Spleen (tissue), 11 donors: ENCODE measurements at regions not wholly inside any gene's neighbourhood (a gene's known extent, or its start where the extent isn't known, plus 50 kb on each side); places are given as distances from the start of the nearest gene placed in this dataset.
"Not testable (repeated sequence)": the region's sequence is repeated elsewhere in the genome, so short reads cannot be mapped to it uniquely, and the experiment has no call there.

Source experiments
- DNase-seq: peaks from one replicate; pipeline ENCODE4 v3.0.0-alpha.2; 2020
- H3K27ac ChIP-seq, 8 donors: fragments of 200-600 bp; sonication (generic) in 7 of 8; 1 replicate in 4 of 8; 2 replicates in 4 of 8; pipeline versions ENCODE4 v1.5.0 to v1.8.0; 2016 to 2021; ENCODE audit warnings: inconsistent platforms in 4 of 8, mild to moderate bottlenecking in 4 of 8, moderate library complexity in 1 of 8
- H3K27me3 ChIP-seq, 7 donors: fragments of 200-600 bp; sonication (generic) in 6 of 7; replicated peaks in 1 of 7; 1 replicate in 4 of 7; 2 replicates in 3 of 7; pipeline versions ENCODE4 v1.5.0 to v1.8.0; 2016 to 2021; ENCODE audit warnings: inconsistent platforms in 3 of 7, mild to moderate bottlenecking in 1 of 7
- H3K36me3 ChIP-seq, 6 donors: fragments of 200-600 bp; sonication (generic) in 5 of 6; 1 replicate in 4 of 6; 2 replicates in 2 of 6; pipeline versions ENCODE4 v1.5.0 to v1.8.0; 2016 to 2021; ENCODE audit warnings: inconsistent platforms in 2 of 6
- H3K4me1 ChIP-seq, 6 donors: fragments of 200-600 bp; sonication (generic) in 5 of 6; 1 replicate in 3 of 6; 2 replicates in 3 of 6; pipeline versions ENCODE4 v1.5.0 to v1.8.0; 2016 to 2021; ENCODE audit warnings: inconsistent platforms in 3 of 6
- H3K4me3 ChIP-seq, 8 donors: fragments of 200-600 bp; sonication (generic) in 7 of 8; 1 replicate in 4 of 8; 2 replicates in 4 of 8; pipeline versions ENCODE4 v1.5.0 to v1.8.0; 2016 to 2021; ENCODE audit warnings: inconsistent platforms in 4 of 8, mild to moderate bottlenecking in 4 of 8, moderate library complexity in 2 of 8
- H3K9me3 ChIP-seq, 8 donors: fragments of 200-600 bp; sonication (generic) in 7 of 8; 1 replicate in 4 of 8; 2 replicates in 4 of 8; pipeline versions ENCODE4 v1.5.0 to v1.8.0; 2016 to 2021; ENCODE audit warnings: inconsistent platforms in 4 of 8
- CTCF ChIP-seq, 11 experiments: fragments of 200-600 bp in 7 of 11; fragments of 450-650 bp in 4 of 11; sonication (generic) in 4 of 11; IDR thresholded peaks in 8 of 11; conservative IDR thresholded peaks in 3 of 11; 1 replicate in 7 of 11; 2 replicates in 4 of 11; pipeline versions ENCODE4 v1.4.0 to v1.8.0; 2016 to 2021; ENCODE audit warnings: antibody characterized with exemption in 11 of 11, inconsistent platforms in 4 of 11, mild to moderate bottlenecking in 1 of 11
- POLR2A ChIP-seq, 3 donors: fragments of 450-650 bp; IDR thresholded peaks; one replicate each; pipeline ENCODE4 v1.5.1; 2017; ENCODE audit warnings: antibody characterized with exemption in 3 of 3, mild to moderate bottlenecking in 1 of 3
- POLR2AphosphoS5 ChIP-seq, 3 donors: sonication (generic); formaldehyde crosslinking; IDR thresholded peaks; one replicate each; pipeline ENCODE4 v1.5.1; 2017; ENCODE audit warnings: antibody characterized with exemption in 3 of 3
- WGBS, 5 donors: extraction: QIAGEN DNeasy Blood & Tissue Kit in 3 of 5; methylation state at CpG; one replicate each; pipeline versions ENCODE4 v1.1.5 to v1.1.7; 2013 to 2018; 5-methylcytosine and 5-hydroxymethylcytosine counted together
- intact Hi-C: fragments of 100-400 bp; cut with DNase I; formaldehyde crosslinking; loops from one replicate; pipeline ENCODE4 v1.15.0; 2023; ENCODE audit warnings: low total_unique reads
- donor health status: healthy with polysubstance abuse.
- donor health status: DM: no; HTN: no; CAD: no; lungs with moderate emphysema.
- donor health status: DM: no; HTN: no; CAD: no.
- donor health status: Bipolar disorder and iron deficiency.
- donor health status: healthy.
- donor health status: DM: no; HTN: no; CAD: no.
- donor health status: DM: yes; HTN: yes; CAD: no.

- TF ChIP-seq POLR2A (IDR thresholded peaks at IDR 0.05) (no peak), POLR2AphosphoS5 (IDR thresholded peaks at IDR 0.05) (no peak), CTCF (IDR thresholded peaks at IDR 0.05 in 8 of 11, conservative IDR thresholded peaks at IDR 0.05 in 3 of 11) (no peak)
- intact Hi-C loops: no loop called here
- DNase-seq: no peak
- Histone ChIP-seq H3K27me3 (no peaks in the 10 kb centered on the region), H3K36me3 (no peaks in the 10 kb centered on the region), H3K27ac (no peak overlapping the region), H3K9me3 (peaks cover 0 to 19% (median 14%) of the 10 kb centered on the region in 8 donors), H3K4me1 (peaks cover 0 to 8% (median 0%) of the 10 kb centered on the region in 6 donors), H3K4me3 (no peak overlapping the region)
- WGBS, 5 donors: 74 to 91% (median 80%) methylated on average over 3 of the region's 3 CpGs
These were observed 61.8 kb upstream of the LIPC start for GRCh38 chr15:58369956-58370355.

- Histone ChIP-seq H3K4me1 (peaks cover 0 to 7% (median 0%) of the 10 kb centered on the region in 6 donors), H3K36me3 (no peaks in the 10 kb centered on the region), H3K4me3 (no peak overlapping the region), H3K27me3 (no peaks in the 10 kb centered on the region), H3K27ac (no peak overlapping the region), H3K9me3 (peaks cover 0 to 30% (median 19%) of the 10 kb centered on the region in 8 donors)
- TF ChIP-seq POLR2AphosphoS5 (IDR thresholded peaks at IDR 0.05) (no peak), POLR2A (IDR thresholded peaks at IDR 0.05) (no peak), CTCF (IDR thresholded peaks at IDR 0.05 in 8 of 11, conservative IDR thresholded peaks at IDR 0.05 in 3 of 11) (no peak)
- no peak for DNase-seq
- WGBS, 5 donors: 93 to 99% (median 97%) methylated on average over 3 of the region's 3 CpGs
- intact Hi-C loops: no loop called here
These were observed 57.6 kb upstream of the LIPC start for GRCh38 chr15:58374147-58374546.

- Histone ChIP-seq H3K36me3 (no peaks in the 10 kb centered on the region), H3K4me3 (no peak overlapping the region), H3K27me3 (no peaks in the 10 kb centered on the region), H3K9me3 (peaks cover 0 to 22% (median 10%) of the 10 kb centered on the region in 8 donors), H3K4me1 (no peaks in the 10 kb centered on the region), H3K27ac (no peak overlapping the region)
- 79 to 92% (median 83%) methylated on average over 2 of the region's 2 CpGs for WGBS, 5 donors
- intact Hi-C loops: no loop called here
- TF ChIP-seq POLR2AphosphoS5 (IDR thresholded peaks at IDR 0.05) (no peak), POLR2A (IDR thresholded peaks at IDR 0.05) (no peak), CTCF (IDR thresholded peaks at IDR 0.05 in 8 of 11, conservative IDR thresholded peaks at IDR 0.05 in 3 of 11) (no peak)
- DNase-seq: no peak
These were observed 54.6 kb upstream of the LIPC start for GRCh38 chr15:58377193-58377592.

GRCh38 chr15:58378241-58379085 is 53.3 kb upstream of the LIPC start:
- H3K27me3 ChIP-seq: no peaks in the 10 kb centered on the region
- H3K36me3 ChIP-seq: no peaks in the 10 kb centered on the region
- WGBS, 5 donors: 79 to 93% (median 90%) methylated on average over 6 of the region's 6 CpGs
- intact Hi-C loops: no loop called here
- H3K27ac ChIP-seq: no peak overlapping the region
- TF ChIP-seq CTCF (IDR thresholded peaks at IDR 0.05 in 8 of 11, conservative IDR thresholded peaks at IDR 0.05 in 3 of 11): no peak
- TF ChIP-seq POLR2A (IDR thresholded peaks at IDR 0.05): no peak
- no peak for TF ChIP-seq POLR2AphosphoS5 (IDR thresholded peaks at IDR 0.05)
- H3K9me3 ChIP-seq: peaks cover 0 to 11% (median 5%) of the 10 kb centered on the region in 8 donors
- DNase-seq: no peak
- H3K4me1 ChIP-seq: no peaks in the 10 kb centered on the region
- no peak overlapping the region for H3K4me3 ChIP-seq

GRCh38 chr15:58379454-58379853 is 52.3 kb upstream of the LIPC start:
- H3K4me1 ChIP-seq, H3K36me3 ChIP-seq, DNase-seq, H3K27me3 ChIP-seq, H3K27ac ChIP-seq, H3K4me3 ChIP-seq, intact Hi-C loops: not testable (repeated sequence)
- peaks cover 0 to 11% (median 5%) of the 10 kb centered on the region in 8 donors for H3K9me3 ChIP-seq
